ENCODE measurements at regions not wholly inside any gene's neighbourhood (a gene's known extent, or its start where the extent isn't known, plus 50 kb on each side); places are given as distances from the start of the nearest gene placed in this dataset.
"Not testable (repeated sequence)": the region's sequence is repeated elsewhere in the genome, so short reads cannot be mapped to it uniquely, and the experiment has no call there.

DNA sequence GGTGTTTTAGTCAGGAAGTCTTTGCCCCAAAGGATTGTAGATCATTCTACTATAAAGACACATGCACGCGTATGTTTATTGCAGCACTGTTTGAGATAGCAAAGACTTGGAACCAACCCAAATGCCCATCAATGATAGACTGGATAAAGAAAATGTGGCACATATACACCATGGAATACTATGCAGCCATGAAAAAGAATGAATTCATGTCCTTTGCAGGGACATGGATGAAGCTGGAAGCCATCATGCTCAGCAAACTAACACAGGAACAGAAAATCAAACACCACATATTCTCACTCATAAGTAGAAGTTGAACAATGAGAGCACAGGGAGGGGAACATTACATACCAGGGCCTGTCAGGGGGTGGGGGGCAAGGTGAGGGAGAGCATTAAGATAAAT lies 340.8 kb upstream of the TENM3 start:
- not testable (repeated sequence) for DNase-seq

DNA sequence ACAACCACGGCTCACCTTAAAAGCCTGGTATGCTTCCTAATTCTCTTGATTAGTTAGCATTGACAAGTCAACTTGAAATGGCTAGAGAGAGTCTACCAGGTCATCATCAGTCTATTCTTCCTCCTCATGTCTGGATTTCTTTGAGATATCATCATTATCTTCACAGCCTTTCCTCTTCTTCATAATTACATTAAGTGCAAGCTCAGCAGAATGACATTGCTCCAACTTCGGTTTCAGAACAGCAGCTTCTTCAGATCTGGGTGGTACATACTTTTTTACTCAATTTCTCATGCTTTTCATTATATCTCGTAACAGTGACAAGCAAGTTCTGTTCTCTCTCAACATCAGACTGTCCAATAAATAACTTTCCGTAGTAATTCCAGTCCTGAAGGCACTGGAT lies 337.5 kb upstream of the TENM3 start:
- no peak for DNase-seq

DNA sequence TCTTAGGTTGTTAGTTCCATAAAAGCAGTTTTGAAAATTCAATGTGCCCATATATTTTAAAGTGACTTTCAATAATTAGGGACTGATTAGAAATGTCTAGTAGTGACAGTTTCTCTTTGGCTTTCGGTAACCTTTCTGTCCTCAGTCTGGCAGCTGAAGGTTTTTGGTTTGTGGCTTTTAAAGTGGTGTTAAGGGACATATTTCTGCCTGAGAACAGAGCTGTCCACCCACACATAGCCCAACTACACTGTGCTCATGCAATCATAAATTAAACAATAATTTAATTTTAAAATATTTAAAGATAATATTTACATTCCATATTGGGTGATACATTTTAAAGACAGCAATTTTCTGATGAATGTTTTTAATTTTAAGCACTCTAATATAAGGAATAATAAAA lies 335.0 kb upstream of the TENM3 start:
- no peak for DNase-seq

DNA sequence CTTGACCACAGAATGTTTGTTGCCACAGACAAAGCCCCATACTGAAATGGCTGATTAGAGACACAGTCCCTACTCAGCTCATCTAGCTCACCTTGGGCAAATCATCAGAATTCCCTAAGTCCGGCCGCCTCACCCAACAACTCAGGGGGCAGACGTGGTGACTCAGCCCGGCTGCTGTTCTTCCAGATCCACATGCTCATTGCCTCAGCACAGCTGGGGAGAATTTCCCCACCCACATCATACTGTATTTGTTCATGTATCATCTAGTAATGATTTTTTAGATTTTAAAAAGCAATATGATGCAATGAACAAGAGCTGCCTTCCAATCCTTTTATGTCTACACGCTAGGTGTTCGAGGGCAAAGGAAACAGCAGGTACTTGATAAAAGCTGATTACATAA lies 333.8 kb upstream of the TENM3 start:
- no peak for DNase-seq

DNA sequence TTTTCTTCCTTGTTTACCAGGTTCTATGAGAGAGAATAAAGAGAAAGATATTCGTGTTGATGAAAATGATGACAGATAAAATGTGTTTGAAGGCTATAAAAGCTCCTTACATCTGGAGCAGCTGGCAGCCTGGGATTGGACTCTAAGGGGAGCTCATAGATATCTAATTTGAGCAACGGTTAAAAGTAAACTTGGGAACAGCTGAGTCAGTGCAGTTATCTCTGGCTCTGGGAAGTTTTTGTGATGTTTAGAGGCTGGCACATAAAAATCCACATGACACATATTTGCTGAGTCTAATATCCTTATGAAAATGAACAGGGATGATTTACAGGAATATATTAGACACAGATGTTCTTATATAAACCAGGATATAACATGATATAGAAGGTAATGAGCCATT lies 331.8 kb upstream of the TENM3 start:
- DNase-seq = no peak

DNA sequence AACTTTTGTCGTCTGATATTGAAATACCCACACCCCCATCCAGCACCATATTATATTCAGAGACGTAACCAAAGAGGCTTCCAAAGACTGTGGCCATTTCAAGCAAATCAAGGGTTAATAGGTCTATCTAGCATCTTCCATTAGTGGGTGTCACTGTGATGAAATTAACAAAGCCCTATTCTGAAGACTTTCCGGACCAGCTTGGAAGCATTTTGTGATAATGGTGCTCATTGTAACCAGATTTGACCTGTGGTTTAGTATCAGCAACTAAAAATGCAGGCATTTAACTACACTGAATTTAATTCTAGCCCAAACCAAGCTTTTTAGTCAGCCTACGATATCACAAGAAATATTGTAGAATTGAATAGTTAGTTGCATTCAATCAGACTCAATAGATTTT lies 309.7 kb upstream of the TENM3 start:
- no peak for DNase-seq

DNA sequence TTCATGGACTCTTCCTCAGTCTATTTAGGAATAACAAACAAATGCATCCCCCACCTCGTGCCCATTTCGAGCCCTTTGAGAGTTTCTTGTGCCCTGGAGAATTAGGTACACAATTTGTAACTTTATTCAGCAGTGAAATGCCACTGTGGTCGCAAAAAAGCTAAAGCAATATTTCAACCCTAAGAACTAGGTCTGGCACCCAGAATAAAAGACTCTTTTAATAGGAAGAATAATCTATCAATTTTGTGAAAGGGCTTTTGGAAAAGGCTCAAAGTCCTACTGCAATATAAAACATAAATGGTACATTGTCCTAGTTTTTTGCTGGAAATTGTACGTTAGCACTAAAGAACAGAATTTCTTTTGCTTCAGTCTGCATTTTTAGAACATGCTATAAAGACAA lies 304.6 kb upstream of the TENM3 start:
- no peak for DNase-seq

DNA sequence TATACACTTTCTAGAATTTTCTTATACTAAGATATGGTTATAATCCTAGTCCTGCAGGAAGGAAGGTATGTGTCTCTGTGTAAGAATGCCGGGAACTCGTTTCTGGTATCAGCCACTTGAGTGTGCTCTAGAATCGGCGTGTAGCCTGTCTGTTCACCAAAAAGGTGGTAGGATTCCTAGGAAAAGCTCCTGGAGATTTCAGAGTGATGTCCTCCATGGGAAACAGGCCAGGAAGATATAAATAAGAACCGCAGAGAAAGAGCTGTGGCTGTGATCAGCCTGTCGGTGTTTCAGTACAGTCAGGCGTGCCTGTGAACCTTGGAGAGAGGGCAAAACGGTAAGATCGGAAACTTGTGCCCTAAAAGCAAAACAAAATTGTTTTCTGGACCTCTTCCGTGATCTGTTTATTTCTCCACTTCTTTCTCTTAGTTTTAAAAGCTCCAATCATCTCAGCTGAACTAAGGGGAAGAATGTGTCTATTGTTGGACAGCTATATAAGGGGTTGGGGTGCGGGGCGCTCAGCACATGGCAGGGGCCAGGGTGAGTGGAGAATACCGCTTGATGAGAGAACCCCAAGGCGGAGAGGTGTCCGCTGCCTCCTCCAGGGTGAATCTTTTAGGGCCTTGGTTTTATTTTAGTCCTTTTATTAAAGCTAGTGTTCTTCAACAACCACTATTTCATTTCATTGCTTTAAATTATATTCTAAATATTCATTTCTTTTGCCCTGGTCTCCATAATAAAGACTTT lies 303.8 kb upstream of the TENM3 start:
- no peak for DNase-seq

DNA sequence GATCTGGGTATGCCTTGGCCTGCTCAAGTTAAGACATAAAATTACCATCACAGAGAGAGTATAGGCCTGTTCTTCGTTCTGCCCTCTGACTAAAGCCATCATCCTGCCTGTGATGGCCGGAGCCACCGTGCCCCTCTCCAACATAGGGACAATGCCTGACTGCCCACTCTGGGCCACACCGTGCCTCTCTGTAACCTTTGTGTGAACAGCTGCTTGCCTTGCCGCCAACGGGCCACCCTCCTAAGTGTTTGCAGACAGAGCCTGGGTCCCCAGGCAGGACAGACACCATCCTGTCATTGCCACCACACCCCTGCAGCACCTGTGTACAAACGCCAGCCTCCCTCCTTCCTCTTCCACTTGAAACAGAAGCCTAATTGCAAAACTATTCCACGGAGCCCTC lies 298.7 kb upstream of the TENM3 start:
- no peak for DNase-seq

DNA sequence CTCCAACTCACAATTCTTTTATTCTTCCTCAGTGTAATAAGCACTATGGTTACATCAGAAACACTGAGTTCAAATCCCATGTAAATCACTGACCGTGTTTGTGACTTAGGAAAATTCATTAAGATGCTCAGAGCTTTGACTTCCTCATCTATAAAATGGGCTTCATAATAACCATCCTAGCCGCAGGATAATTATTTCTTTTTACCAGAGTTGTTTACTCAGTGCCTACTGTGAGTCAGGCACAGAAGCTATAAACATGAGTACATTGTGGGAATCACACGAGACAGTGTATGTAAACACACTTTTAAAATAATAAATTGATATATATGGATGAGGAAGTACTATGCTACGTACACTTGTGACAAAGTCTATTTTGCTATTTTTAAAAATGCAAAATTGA lies 296.3 kb upstream of the TENM3 start:
- no peak for DNase-seq

DNA sequence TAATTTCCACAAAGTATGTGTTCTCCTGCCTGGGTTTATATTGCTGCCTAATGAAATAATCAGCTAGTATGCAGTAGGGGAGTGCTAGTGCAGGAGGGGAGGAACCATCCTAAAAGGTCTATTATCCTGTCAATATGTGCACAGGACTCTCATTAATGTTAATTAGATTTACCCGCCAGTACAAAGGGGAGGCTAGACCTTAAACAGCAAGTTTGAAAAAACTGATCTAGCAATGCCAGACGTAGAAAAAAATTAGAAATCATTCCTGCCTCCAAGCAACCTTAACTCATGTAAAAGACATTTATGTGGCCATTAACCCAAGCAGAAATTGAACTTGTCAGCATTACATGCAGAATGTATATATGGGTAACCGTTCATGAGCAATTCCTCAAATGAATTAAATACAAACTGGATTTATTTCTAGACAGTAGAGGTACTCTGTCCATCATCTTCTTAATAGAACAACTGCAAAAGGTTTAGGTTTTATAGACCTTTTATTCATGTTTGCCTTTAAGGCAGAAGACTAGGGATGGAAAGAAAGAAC lies 294.3 kb upstream of the TENM3 start:
- DNase-seq = no peak

DNA sequence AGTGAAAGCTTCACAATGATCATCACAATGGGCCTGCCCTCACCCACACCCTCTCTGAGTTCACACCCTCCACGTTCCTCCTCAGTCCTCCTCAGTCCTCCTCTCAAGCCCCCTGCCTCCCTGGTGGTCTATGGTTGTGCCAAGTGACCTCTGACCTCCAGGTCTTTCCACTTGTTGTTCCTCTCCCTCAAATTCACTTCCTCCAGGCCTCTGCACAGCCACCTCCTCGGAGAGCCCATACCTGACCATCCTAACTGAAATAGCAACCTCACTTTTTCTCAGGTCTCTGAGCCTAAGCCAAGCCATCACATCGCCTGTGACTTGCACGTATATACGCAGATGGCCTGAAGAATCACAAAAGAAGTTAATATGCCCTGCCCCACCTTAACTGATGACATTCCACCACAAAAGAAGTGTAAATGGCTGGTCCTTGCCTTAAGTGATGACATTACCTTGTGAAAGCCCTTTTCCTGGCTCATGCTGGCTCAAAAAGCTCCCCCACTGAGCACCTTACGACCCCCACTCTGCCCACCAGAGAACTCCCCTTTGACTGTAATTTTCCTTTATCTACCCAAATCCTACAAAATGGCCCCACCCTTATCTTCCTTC lies 293.4 kb upstream of the TENM3 start:
- DNase-seq = no peak

DNA sequence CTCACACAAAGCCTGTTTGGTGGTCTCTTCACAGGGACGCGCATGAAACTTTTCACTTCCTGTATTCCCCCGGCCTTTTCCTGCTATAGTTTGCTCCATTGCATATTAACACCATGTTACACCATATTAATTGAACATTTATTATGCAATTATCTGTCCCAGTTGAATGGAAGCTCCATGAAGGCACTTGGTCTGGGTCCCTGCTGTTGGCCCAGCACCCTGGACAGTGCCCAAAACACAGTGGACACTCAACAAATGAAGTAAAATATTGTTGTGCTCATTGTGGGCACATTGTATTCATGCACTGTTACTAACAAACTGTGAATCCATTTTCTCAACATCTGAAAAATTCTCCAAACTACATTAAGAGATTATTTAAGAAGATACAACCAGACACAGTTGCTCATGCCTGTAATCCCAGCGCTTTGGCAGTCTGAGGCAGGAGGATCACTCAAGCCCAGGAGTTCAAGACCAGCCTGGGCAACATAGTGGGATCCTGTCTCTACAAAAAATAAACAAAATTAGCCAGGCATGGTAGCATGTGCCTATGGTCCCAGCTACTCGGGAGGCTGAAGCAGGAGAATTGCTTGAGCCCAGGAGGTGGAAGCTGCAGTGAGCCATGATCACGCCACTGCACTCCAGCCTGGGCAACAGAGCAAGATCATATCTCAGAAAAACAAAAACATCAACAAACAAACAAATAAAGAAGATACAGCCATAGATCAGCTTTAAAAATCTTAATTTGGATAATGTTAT lies 292.7 kb upstream of the TENM3 start:
- no peak for DNase-seq

DNA sequence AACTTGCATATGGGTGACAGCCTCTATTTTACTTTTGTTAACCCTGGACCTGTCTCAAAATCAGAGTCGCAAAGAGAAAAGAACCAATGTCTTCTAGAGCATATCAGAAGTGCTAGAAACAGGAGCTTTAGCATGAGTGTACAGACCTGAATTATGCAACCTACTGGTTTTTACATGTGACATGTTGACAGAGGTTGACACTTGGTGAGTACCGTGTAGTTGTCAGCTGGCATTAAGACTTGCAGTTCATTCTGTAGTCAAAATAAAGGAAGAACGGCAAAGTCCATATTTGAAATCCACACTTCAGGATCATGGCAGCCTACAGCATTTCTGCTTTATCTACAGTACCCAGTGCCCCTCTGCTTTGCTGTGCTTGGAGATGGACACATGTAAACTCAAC lies 291.9 kb upstream of the TENM3 start:
- DNase-seq = no peak

DNA sequence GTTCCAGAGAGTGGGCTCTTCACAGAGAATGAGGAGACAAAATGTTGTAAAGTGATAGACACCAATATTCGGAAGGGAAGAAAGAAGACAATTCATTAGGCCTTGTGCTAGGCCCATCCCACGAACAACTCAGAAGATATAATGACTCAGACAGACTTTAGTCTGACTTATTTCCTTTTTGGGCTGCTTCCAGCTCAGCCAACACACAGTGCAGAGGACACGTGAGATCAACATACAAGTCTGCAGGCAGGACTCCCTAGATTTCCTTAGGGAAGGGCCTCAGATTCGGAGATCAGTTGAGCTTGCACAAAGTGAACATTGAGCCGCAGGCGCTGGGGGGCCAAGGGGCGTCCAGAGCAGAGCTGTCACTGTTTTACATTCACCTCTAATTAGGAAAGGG lies 290.7 kb upstream of the TENM3 start:
- DNase-seq = no peak

DNA sequence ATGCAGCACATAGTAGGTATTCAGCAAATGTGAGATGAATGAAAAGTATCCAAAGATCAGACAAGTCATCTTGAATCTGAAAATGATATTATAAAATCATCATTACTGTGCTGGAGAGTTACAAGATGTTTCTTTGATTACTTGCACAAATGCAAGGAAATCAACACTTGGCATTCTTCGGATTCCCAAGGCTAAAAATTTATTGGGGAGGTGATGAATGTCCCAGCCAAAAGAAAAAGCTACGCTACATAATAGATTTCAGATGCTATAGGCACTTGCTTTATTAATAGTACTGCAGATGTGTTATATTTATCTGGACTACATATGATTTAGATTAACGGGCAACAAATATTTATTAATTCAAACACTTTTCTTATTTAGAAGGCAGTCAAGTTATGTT lies 286.7 kb upstream of the TENM3 start:
- no peak for DNase-seq

DNA sequence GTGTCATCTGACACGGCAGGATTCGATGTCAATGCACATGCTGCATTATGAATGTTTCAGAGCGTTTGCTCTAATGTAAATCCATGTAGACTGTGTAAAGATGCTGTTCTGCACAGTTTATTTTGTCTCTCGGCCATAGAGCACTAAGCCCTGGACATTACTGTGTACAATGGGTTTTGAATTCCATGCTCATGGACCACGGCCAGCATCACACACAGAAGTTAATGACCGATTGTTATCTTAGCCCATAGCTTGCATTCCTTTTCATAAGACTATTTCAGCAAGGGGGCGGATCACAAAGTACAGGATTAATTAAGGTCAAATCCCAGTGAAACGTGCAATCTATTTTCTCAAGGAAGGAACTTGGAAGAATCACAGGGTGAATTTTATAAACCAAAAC lies 286.1 kb upstream of the TENM3 start:
- DNase-seq = no peak

DNA sequence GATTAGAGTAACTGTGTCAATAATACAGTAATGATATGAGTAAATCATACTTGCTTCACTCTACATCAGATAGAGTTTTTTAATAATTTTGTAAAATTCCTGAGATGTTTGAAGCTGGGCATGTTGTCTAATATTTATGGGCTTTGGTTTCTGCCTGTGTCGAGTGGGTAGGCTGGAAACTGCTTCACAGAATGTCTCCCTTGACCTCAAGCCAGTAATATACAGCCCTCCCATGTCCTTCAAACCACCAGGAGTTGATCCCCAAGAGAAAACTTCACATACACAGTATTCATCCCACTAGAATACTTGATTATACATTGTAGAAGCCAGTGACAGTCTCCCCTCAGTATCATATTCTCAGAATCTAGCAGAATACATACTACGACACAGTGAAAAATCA lies 284.8 kb upstream of the TENM3 start:
- no peak for DNase-seq

DNA sequence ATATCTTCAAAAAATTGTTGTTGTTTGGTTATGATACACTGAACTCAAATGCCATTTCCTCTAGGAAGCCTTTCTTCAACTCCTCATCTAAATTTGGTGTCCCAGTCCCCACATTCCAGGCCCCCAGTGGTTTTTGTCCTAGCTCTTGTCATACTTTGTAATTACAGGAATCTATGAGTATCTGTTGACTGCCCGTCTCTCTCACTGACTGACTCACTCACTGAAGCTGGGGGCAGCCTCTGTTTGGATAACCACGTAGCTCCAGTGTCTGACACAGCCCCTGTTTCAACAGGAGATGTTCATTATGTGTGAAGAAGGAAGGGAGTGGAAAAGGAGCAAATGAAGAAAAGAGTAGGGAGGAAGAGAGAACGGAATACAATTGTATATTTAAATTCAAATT lies 284.1 kb upstream of the TENM3 start:
- no peak for DNase-seq

DNA sequence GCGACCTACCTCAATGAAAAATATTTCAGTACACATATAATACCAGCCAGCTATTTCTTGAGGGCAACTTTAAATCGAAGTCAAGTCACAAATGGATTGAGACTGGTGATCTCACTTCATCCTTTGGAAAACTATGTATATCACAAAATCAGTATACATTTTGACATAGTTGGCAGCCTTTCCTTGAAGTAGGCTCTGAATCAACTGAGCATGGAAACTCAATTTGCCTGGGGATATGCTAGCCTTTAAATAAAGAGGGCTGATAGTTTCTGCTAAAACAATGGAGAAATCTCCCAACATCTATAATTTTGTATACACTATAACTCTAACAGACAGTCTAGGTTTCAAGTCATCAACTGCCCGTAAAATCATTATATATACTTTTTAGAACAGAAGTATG lies 282.8 kb upstream of the TENM3 start:
- DNase-seq = no peak

DNA sequence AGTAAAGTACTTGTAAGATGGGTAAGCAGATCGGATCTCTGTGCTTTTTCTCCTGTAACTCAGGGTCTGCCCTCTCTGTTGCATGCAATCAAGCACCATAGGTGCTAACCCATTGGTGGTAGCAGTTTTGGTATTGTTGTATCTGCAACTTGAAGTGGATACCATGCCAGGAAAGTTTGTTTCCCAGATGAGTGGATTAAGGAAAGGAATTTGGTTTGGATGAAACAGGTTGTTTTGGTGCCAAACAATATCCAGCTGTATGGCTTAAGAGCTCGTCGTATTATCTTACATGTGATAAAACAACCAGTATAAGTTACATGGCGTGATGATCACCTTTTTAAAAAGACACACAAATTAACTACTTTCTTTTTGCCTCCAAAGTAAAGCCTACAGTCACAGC lies 280.9 kb upstream of the TENM3 start:
- DNase-seq = no peak

DNA sequence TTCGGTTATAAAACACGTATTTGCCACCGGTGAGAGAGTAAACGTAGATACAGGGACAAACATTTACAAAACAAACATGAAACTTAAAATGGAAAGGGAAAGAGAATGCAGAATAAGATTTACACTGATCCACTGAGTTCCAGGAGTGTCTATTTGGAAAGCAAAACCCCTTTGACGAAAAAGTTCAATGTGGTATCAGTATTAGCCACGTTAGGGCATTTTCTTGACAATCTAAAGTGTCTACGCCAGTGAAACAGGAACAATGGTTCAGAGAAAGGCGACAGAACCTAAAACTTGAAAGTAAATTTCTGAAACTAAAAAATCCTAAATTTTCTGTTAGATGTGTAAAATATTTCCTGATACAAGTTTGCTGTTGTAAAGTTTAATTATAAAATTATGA lies 278.5 kb upstream of the TENM3 start:
- no peak for DNase-seq

DNA sequence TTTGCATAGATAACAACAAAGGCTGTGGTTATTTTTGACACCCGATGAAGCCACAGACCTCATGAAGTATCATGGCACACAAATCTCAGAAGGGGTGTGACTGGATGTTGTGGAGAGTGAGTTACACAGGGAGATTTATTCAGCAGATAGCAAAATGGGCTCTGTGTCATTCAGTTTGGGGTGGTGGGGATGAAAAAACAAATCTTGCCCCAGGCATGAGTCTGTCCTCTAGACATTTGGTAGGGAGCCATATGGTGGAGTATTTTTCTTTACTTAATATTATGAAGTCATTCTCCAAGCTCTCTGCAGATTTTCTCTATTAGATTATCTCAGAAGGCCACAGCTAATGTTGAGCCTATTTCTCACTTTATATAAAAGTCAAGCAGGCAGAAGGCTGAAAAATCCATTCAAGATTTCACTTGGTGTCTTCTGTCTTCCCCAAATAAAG lies 277.1 kb upstream of the TENM3 start:
- no peak for DNase-seq

DNA sequence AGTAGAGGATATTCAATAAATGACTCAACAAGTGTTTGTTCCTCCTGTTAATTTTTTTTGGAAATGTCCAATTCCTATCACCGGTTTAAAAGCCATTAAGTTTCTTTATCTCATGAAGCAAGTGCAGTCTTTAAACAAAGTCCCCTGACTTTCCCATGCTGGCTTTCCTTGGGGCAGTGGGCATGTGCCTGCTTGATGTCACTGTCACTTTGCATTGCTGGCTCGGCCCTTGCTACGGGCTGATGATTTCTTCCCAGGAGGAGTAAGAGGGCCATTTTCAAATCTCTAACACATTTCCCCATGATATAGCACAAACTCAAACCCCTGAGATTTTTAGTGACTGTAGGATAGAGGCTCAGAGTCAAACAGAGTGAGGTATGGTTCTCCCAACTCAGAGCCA lies 275.8 kb upstream of the TENM3 start:
- DNase-seq = no peak

Data from suppressor macrophage treated with lipopolysaccharide for 1 hour (primary cell).